Left kidney (tissue), 1 donor: ENCODE measurements at regions not wholly inside any gene's neighbourhood (a gene's known extent, or its start where the extent isn't known, plus 50 kb on each side); places are given as distances from the start of the nearest gene placed in this dataset.

Source experiments
- DNase-seq: peaks from one replicate; pipeline ENCODE4 v3.0.0-alpha.2; 2013

DNA sequence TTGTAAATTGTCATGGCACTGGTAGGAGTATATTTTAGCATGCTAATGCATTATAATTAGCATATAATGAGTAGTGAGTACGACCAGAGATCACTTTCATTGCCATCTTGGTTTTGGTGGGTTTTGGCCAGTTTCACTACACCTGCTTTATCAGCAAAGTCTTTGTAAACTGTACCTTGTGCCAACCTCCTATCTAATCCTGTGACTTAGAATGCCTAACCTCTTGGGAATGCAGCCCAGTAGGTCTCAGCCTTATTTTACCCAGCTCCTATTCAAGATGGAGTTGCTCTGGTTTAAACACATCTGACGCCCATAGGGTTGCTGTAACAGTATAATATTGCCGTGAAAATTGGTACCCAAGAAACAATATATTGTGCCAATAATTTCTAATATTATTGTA, 159.4 kb downstream of the MAGEB5 start:
- no peak for DNase-seq

DNA sequence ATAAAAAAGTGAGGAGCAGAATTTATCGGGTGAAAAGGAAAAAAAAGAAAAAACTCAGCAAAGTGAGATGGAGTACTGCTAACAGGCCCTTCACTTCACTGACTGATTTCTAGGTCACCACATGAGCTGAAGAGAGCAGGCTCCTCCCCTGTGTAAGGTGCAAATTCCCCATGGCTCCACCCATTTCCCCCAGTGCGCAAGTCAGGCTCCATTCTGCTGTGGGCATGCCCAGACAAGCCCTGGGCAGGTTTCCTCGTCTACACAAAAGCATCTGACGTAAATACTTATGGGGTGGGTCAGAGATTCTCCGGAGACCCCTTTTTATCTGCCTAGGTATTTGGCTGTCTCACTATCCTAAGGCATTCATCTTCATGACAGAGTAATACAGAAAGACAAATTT, 157.9 kb downstream of the MAGEB5 start:
- DNase-seq = no peak

DNA sequence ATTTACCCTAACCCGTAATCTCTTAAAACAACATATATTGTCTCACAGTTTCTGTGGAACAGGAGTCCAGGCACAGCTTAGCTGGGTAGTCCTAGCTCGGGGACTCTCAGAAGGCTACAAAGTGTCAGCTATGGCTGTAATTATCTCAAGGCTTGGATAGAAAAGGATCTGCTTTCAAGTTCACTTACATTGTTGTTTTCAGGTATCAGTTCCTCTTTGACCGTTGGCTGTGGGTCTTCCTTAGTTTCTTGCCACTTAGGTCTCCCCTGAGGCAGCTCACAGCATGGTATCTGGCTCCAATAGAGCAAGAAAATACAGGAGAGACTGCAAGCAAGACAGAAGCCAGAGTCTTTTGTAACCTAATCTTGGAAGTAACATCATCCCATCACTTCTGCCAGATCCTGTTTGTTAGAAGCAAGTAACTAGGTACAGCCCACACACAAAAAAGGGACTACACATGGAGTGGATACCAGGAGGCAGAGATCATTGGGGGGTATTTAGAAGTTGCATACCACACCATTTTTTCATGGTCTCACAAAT, 137.0 kb downstream of the MAGEB5 start:
- DNase-seq = no peak

DNA sequence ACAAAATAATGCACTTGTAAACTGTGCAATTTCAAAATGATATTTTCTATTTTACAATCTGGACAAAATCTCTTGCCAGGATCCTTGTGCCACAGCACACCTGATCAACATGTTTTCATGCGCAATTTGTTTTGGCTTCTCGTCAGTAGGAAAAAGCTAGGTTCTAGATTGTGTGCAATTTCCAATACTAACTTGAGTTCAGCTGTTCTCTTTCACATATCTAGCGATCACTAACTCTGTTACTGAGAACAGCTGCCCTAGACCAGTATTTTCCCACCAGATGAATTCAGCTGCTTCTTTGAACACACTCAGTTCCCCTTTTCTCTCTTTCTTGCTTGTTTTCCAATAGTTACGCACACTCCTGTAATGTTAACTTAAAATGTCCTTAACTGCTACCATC, 131.2 kb downstream of the MAGEB5 start:
- DNase-seq = no peak

DNA sequence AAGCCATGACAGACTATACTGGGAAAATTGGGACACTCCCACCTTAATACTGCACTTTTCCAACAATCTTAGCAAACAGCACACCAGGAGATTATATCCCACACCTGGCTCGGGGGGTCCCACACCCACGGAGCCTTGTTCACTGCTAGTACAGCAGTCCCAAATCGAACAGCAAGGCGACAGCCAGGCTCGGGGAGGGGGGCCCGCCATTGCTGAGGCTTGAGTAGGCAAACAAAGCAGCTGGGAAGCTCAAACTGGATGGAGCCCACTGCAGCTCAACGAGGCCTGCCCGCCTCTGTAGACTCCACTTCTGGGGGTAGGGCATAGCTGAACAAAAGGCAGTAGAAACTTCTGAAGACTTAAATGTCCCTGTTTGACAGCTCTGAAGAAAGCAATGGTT, 118.3 kb downstream of the MAGEB5 start:
- DNase-seq = no peak

DNA sequence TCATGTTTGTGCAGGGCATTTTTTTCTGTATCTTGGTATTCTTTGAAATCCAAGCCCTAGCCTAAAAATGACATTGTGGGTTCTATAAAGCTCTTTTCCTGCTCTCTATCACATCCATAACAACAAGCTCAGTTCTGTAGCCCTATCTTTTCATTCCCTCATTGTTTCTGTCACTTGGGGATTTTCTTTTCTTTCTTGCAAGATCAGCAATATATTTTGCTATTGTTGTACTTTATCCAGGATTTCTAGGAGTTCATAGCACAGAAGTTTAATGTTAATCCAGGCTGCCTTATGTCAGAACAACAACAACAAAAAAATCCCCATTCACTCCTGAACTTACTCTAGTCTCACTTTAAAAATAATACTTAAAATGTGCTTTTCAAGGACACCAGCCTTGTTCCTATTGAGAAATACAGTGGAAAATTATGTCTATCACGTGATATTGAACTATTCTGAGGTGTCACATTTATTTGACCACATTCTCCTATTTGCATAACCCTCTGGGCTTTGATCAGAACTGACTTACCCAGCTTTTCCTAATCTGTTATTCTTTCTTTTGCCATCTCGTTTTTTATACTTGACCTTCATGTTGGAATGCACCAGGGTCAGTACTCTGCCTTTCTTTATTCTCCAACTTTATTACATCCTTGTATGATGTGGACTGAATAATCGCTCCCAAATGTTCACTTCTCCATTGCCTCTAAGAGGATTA, 112.8 kb downstream of the MAGEB5 start:
- DNase-seq = no peak

DNA sequence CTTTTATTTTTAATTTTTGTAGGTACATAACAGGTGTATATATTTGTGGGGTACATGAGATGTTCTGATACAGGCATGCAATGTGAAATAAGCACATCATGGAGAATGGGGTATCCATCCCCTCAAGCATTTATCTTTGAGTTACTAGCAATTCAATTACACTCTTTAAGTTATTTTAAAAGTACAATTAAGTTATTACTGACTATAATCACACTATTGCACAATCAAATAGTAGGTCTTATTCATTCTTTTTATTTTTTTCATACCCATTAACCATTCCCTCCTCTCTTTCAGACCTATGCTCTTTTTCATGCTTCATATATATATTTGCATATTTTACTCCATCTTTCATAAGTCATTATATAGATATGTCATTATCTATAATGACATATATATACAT, 93.3 kb downstream of the MAGEB5 start:
- DNase-seq = no peak

DNA sequence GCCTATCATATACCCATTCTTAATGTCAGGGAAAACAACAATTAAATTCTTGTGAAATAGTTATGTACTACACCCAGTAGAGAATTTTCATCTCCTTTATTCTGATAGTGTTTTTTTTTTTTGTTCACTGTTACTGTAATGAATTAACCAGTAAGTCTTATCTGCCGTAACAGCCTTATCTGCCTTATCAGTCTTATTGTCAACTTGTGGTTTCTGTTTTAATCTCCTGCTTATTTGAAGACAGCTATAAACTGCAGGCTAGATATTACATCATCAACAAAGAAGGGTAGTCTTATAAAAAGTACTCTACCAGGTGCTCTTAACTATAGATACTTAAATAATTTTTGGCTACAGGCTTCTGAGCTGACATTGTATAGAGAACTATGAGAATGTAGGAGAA, 79.5 kb downstream of the MAGEB5 start:
- no peak for DNase-seq

DNA sequence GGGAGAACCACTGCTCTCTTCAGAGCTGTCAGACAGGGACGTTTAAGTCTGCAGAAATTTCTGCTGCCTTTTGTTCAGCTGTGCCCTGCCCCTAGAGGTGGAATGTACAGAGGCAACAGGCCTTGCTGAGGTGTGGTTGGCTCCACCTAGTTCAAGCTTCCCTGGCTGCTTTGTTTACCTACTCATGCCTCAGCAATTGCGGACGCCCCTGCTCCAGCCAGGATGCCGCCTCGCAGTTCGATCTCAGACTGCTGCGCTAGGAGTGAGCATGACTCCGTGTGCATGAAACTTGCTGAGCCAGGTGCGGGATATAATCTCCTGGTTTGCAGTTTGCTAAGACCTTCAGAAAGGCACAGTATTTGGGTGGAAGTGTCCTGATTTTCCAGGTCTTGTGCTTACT, 70.9 kb downstream of the MAGEB5 start:
- DNase-seq = no peak
